CD4-positive, alpha-beta T cell treated with Interleukin-1 beta for 1 hour (primary cell): ENCODE measurements at regions not wholly inside any gene's neighbourhood (a gene's known extent, or its start where the extent isn't known, plus 50 kb on each side); places are given as distances from the start of the nearest gene placed in this dataset.

ENCODE experiments used
- DNase-seq, 2 donors: peaks; one replicate each; pipeline ENCODE4 v3.0.0-alpha.2; 2020 to 2022

- no peak for DNase-seq
These were observed 91.8 kb upstream of the KLF7 start for GRCh38 chr2:207257251-207258250.

GRCh38 chr2:207258263-207258991 lies 92.7 kb upstream of the KLF7 start:
- DNase-seq: no peak

GRCh38 chr2:207260021-207260420 lies 94.3 kb upstream of the KLF7 start:
- DNase-seq: no peak

- no peak for DNase-seq
These were observed 95.2 kb upstream of the KLF7 start for GRCh38 chr2:207260947-207261346.

GRCh38 chr2:207264310-207264709 lies 98.6 kb upstream of the KLF7 start:
- no peak for DNase-seq

GRCh38 chr2:207265332-207265731 lies 99.6 kb upstream of the KLF7 start:
- DNase-seq: no peak

GRCh38 chr2:207265869-207266268 lies 100.1 kb upstream of the KLF7 start:
- DNase-seq: no peak

- DNase-seq: no peak
These were observed 100.9 kb upstream of the KLF7 start for GRCh38 chr2:207266648-207267047.

- DNase-seq: no peak
These were observed 103.3 kb upstream of the KLF7 start for GRCh38 chr2:207269038-207269437.

- DNase-seq: no peak
These were observed 108.9 kb upstream of the KLF7 start for GRCh38 chr2:207274530-207275189.

- DNase-seq: no peak
These were observed 110.0 kb upstream of the KLF7 start for GRCh38 chr2:207275779-207276178.

- DNase-seq: no peak
These were observed 110.5 kb upstream of the KLF7 start for GRCh38 chr2:207276248-207276647.

GRCh38 chr2:207276858-207277257 lies 111.1 kb upstream of the KLF7 start:
- DNase-seq: no peak

GRCh38 chr2:207279520-207279919 lies 113.8 kb upstream of the KLF7 start:
- DNase-seq: no peak

GRCh38 chr2:207281436-207281835 lies 115.7 kb upstream of the KLF7 start:
- no peak for DNase-seq

GRCh38 chr2:207282916-207283315 lies 117.2 kb upstream of the KLF7 start:
- no peak for DNase-seq

GRCh38 chr2:207283356-207283755 lies 117.6 kb upstream of the KLF7 start:
- peak; percentile 6 to 46 for DNase-seq

GRCh38 chr2:207284556-207285472 lies 119.1 kb upstream of the KLF7 start:
- no peak for DNase-seq

- DNase-seq: no peak
These were observed 119.7 kb upstream of the KLF7 start for GRCh38 chr2:207285473-207285815.

GRCh38 chr2:207286106-207286505 lies 120.4 kb upstream of the KLF7 start:
- DNase-seq: no peak

- DNase-seq: no peak
These were observed 122.9 kb upstream of the KLF7 start for GRCh38 chr2:207288628-207289027.

- DNase-seq: no peak
These were observed 123.7 kb upstream of the KLF7 start for GRCh38 chr2:207289295-207290018.
